ENCODE measurements at regions not wholly inside any gene's neighbourhood (a gene's known extent, or its start where the extent isn't known, plus 50 kb on each side); places are given as distances from the start of the nearest gene placed in this dataset.
A peak's percentile ranks its signal among the peaks of the same experiment; 100 is the strongest.

- no peak for DNase-seq
These were observed 76.5 kb upstream of the GTSF1L start for GRCh38 chr20:43803276-43803675.

DNA sequence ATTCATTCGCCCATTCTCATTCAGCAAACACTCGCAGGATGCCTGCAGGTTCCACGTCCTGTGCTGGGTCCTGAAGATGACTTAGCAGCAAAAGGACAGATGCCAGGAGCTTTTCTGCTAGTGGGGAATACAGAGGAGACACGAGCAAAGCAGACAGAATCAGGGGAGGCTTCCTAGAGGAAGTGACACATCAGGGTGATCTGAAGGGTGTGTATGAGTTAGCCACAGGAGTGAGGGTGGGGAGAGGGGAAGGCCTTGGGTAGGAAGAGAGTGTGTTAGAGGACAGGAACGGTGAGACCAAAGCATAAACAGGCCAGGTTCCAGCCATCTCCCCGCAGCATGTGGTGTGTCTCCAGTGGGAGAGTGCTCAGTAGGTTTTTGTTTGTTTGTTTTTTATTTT, 73.4 kb upstream of the GTSF1L start:
- no peak for DNase-seq

DNA sequence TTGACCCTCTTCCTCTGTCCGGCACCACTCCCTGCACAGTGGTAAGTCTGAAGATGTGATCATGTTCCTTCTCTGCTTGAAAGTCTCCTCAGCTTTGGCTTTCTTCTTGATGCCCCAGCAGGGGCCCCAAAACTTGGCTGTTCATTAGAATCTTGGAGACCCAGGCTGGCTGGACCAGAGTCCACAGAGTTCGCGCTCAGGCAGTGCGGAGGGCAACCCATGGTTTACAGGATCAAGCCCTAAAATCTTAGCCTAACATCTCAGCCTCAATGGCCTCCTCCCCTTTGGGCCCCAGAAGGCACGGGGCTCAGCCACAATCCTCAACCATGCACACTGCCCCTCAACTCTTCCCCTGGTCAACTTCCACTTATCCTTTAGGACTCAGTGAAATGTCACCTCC, 72.9 kb upstream of the GTSF1L start:
- no peak for DNase-seq

- DNase-seq: peak in 6 of 56 donors; percentile 3 to 19 (median 5)
These were observed 72.4 kb upstream of the GTSF1L start for GRCh38 chr20:43799150-43799711.

- DNase-seq: no peak
These were observed 71.7 kb upstream of the GTSF1L start for GRCh38 chr20:43798291-43799149.

DNA sequence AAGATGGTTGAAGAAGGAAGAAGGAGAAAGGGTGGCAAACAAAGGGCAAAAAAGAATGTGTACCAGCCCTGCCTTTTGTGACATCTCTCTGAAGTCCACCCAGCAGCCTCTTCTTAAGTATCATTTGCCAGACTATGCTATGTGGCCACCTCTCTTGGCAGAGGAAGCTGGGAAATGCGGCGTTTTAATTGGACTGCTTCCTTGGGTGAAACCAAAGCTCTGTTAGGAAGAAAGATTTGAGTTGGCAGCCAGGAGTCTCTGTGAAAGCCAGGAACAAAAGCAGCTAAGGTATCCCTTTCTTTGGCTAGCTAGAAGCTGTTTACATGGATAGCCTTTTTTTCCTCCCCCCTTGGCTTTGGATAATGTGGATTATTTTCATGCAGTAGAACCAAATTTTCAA, 67.5 kb upstream of the GTSF1L start:
- peak in 1 of 56 donors; percentile 9 for DNase-seq

- DNase-seq: no peak
These were observed 62.8 kb upstream of the GTSF1L start for GRCh38 chr20:43789593-43789992.

- DNase-seq: no peak
These were observed 61.1 kb upstream of the GTSF1L start for GRCh38 chr20:43787937-43788336.

GRCh38 chr20:43786885-43787284, 60.1 kb upstream of the GTSF1L start:
- DNase-seq: no peak

DNA sequence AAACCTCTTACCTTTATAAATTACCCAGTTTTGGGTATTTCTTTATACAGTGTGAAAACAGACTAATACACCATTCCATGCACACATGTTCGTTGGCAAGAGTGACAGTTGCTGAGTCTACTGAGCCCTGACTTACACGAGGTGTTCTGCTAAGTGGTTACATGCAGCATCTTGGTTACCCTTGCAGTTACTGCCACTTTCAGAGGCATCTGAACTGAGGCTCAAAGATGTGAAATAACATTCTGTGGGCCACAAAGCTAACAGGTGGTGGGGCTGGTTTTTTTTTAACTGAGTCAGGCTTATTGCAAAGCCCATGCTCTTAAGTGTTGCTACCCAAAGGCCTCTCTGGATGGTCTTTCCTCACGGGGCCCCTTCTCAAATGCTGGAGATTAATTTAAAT, 54.4 kb upstream of the GTSF1L start:
- no peak for DNase-seq

DNA sequence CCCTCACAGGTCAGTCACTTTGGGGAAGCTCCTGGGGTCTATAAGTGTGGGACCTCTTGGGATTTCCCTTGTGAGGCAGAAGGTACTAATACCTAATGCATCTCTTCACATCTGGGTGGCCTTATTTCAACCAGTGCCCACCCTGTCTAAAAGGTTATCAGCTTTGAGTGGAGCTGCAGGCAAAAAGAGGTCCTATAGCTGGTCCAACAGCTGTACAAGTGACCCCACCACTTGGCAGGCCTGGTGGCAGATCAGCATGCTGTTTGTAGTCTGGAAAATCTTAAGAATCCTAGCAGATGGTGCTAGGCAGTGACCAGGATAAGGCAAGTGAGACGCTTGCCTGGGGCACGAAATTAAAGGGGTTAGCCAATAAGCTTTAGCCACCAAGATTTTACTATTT, 51.6 kb upstream of the GTSF1L start:
- DNase-seq: no peak

GRCh38 chr20:43776691-43777090, 49.9 kb upstream of the GTSF1L start:
- no peak for DNase-seq
